Keratinocyte (primary cell): ENCODE measurements at regions not wholly inside any gene's neighbourhood (a gene's known extent, or its start where the extent isn't known, plus 50 kb on each side); places are given as distances from the start of the nearest gene placed in this dataset.

Experiments used
- DNase-seq: peaks from one replicate; pipeline ENCODE4 v3.0.0-alpha.2; 2011; ENCODE audit warnings: low read depth, missing footprints, low spot score
- FAIRE-seq: peaks from 2 replicates; lab custom pipeline; 2011; peaks lifted over from hg19 to GRCh38; lab: Jason Lieb, UNC
- H2AFZ ChIP-seq: 2 replicates; pipeline ENCODE4 v1.6.0; 2012; ENCODE audit warnings: low read length, control low read depth, inconsistent platforms; ENCODE audit not compliant: control insufficient read depth
- H3K27ac ChIP-seq: 2 replicates; pipeline ENCODE4 v1.5.1; 2011; ENCODE audit warnings: low read length; ENCODE audit not compliant: control insufficient read depth, insufficient read depth
- H3K27me3 ChIP-seq: 3 replicates; pipeline ENCODE4 v1.6.0; 2011; ENCODE audit warnings: low read length; ENCODE audit not compliant: control insufficient read depth, insufficient read depth; ENCODE audit errors: extremely low read depth
- H3K36me3 ChIP-seq, 2 experiments: 2 replicates in 1 of 2; 3 replicates in 1 of 2; pipeline ENCODE4 v1.5.1; 2011; ENCODE audit warnings: low read length in 2 of 2, mild to moderate bottlenecking in 1 of 2; ENCODE audit not compliant: control insufficient read depth in 2 of 2, insufficient read depth in 2 of 2; ENCODE audit errors: extremely low read depth in 1 of 2
- H3K4me1 ChIP-seq: 3 replicates; pipeline ENCODE4 v1.5.1; 2011; ENCODE audit warnings: low read length; ENCODE audit not compliant: control insufficient read depth, insufficient read depth; ENCODE audit errors: extremely low read depth
- H3K4me2 ChIP-seq: 3 replicates; pipeline ENCODE4 v1.6.0; 2011; ENCODE audit warnings: low read depth, low read length; ENCODE audit not compliant: control insufficient read depth, insufficient read depth; ENCODE audit errors: extremely low read depth
- H3K4me3 ChIP-seq, 3 experiments: fragments of 200-600 bp in 1 of 3; sonication (generic) in 1 of 3; 2 replicates in 2 of 3; 3 replicates in 1 of 3; pipeline ENCODE4 v1.5.1; 2011 to 2016; ENCODE audit warnings: low read length in 3 of 3, mild to moderate bottlenecking in 3 of 3, control low read depth in 2 of 3, inconsistent platforms in 1 of 3, low read depth in 1 of 3, mixed read lengths in 1 of 3, mixed run types in 1 of 3, moderate library complexity in 1 of 3; ENCODE audit not compliant: control insufficient read depth in 2 of 3, insufficient read depth in 2 of 3; ENCODE audit errors: extremely low read depth in 1 of 3
- H3K79me2 ChIP-seq: 2 replicates; pipeline ENCODE4 v1.6.0; 2012; ENCODE audit warnings: low read length; ENCODE audit not compliant: control insufficient read depth, insufficient read depth
- H3K9ac ChIP-seq: 3 replicates; pipeline ENCODE4 v1.6.0; 2011; ENCODE audit warnings: low read length; ENCODE audit not compliant: control insufficient read depth, insufficient read depth; ENCODE audit errors: extremely low read depth
- H3K9me1 ChIP-seq: 3 replicates; pipeline ENCODE4 v1.6.0; 2011; ENCODE audit warnings: low read length; ENCODE audit not compliant: control insufficient read depth, insufficient read depth; ENCODE audit errors: extremely low read depth
- H3K9me3 ChIP-seq: 2 replicates; pipeline ENCODE4 v1.5.1; 2012; ENCODE audit warnings: low read depth, low read length; ENCODE audit not compliant: control insufficient read depth
- H4K20me1 ChIP-seq: 3 replicates; pipeline ENCODE4 v1.6.0; 2011; ENCODE audit warnings: low read length; ENCODE audit not compliant: control insufficient read depth, insufficient read depth; ENCODE audit errors: extremely low read depth
- CTCF ChIP-seq, 3 experiments: IDR thresholded peaks in 1 of 3; conservative IDR thresholded peaks in 1 of 3; optimal IDR thresholded peaks in 1 of 3; 2 replicates in 2 of 3; 3 replicates in 1 of 3; pipeline versions ENCODE3 to v1.5.1; 2011; ENCODE audit warnings: low read length in 3 of 3, mild to moderate bottlenecking in 3 of 3, moderate library complexity in 2 of 3, control low read depth in 1 of 3, inconsistent platforms in 1 of 3; ENCODE audit not compliant: insufficient read depth in 2 of 3; ENCODE audit errors: extremely low read depth in 1 of 3
- EZH2 ChIP-seq: IDR thresholded peaks from one replicate; pipeline ENCODE4 v1.6.1; 2012; ENCODE audit warnings: inconsistent platforms, mild to moderate bottlenecking, low read length, moderate library complexity
- dilution Hi-C: fragments of 300-500 bp; cut with MboI; formaldehyde crosslinking; loops from one replicate; pipeline ENCODE4 v1.7.0; 2020; ENCODE audit warnings: low sequenced_read_pairs; ENCODE audit not compliant: extremely low pct_ligation_motif_present

- no peak overlapping the region for H3K9ac ChIP-seq
- no peak overlapping the region for H3K27ac ChIP-seq
- H3K36me3 ChIP-seq: no peaks in the 10 kb centered on the region
- H2AFZ ChIP-seq: no peak overlapping the region
- no peak for TF ChIP-seq CTCF (optimal IDR thresholded peaks at IDR 0.05 in 1 of 3, IDR thresholded peaks at IDR 0.05 in 1 of 3, conservative IDR thresholded peaks at IDR 0.05 in 1 of 3; ENCODE audit: extremely low read depth in 1 of 3, insufficient read depth in 2 of 3, low read length in 3 of 3)
- no peak for TF ChIP-seq EZH2
- no peak overlapping the region for H3K4me3 ChIP-seq
- H3K27me3 ChIP-seq: no peaks in the 10 kb centered on the region
- no peaks in the 10 kb centered on the region for H4K20me1 ChIP-seq
- no peaks in the 10 kb centered on the region for H3K9me1 ChIP-seq
- H3K79me2 ChIP-seq: no peaks in the 10 kb centered on the region
- no peak overlapping the region for H3K4me2 ChIP-seq
- H3K4me1 ChIP-seq: no peaks in the 10 kb centered on the region
- dilution Hi-C loops: no loop called here
- DNase-seq (no peak), FAIRE-seq (no peak)
- no peaks in the 10 kb centered on the region for H3K9me3 ChIP-seq
Measured at GRCh38 chr1:101389547-101389929, 152.7 kb downstream of the S1PR1 start.

DNA sequence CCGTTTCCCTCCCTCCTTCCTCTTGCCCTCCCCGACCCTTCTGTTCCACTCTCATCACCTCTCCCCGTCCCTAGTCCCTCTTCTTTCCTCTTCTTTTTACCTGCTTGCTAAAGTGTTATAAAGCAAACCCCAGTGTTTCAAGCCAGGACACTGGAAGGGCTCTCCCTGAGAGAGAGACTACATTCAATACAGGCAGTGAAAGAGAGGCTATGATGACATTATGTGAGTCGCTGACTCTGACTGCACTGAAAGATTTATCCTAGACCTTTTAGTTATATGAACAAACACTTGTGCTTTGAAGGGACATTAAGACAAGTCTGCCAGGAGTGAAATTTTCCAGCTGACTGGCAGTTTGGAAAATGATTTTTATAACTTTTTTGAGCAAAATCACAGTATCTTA lies 155.7 kb downstream of the S1PR1 start:
- Histone ChIP-seq H3K4me3 (no peak overlapping the region), H2AFZ (no peak overlapping the region), H4K20me1 (no peaks in the 10 kb centered on the region), H3K9ac (no peak overlapping the region), H3K9me3 (no peaks in the 10 kb centered on the region), H3K9me1 (no peaks in the 10 kb centered on the region), H3K36me3 (no peaks in the 10 kb centered on the region), H3K27ac (no peak overlapping the region), H3K4me2 (no peak overlapping the region), H3K4me1 (no peaks in the 10 kb centered on the region), H3K27me3 (no peaks in the 10 kb centered on the region), H3K79me2 (no peaks in the 10 kb centered on the region)
- FAIRE-seq (no peak), DNase-seq (no peak)
- TF ChIP-seq CTCF (optimal IDR thresholded peaks at IDR 0.05 in 1 of 3, IDR thresholded peaks at IDR 0.05 in 1 of 3, conservative IDR thresholded peaks at IDR 0.05 in 1 of 3; ENCODE audit: extremely low read depth in 1 of 3, insufficient read depth in 2 of 3, low read length in 3 of 3): no peak
- dilution Hi-C loops: no loop called here
